ENCODE measurements at regions not wholly inside any gene's neighbourhood (a gene's known extent, or its start where the extent isn't known, plus 50 kb on each side); places are given as distances from the start of the nearest gene placed in this dataset.

DNA sequence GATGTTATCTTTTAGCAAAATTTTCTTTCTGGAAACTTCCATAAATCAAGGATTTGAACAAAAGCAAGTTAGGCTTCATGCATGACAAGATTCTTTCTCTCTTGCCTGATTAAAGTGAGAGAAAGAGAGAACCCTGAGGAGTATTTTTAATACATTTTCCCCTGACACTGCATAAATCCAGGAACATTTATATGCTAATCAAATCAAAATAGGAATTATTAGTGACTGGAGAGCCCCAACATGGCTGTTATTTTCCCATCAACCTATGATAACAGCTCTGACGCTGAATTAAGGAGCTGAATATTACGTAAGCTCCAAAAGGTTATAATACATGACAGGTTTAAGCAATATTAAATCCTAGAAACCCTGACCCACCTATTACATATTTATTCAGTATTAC is 930.2 kb upstream of the PIK3C3 start:
- Histone ChIP-seq H3K4me1 (ENCODE audit: control insufficient read depth, extremely low read depth, insufficient read depth, low read length) (no peaks in the 10 kb centered on the region), H3K9me1 (replicated peaks; ENCODE audit: control insufficient read depth, extremely low read depth, insufficient read depth, low read length) (no peaks in the 10 kb centered on the region), H3K9me3 (replicated peaks; ENCODE audit: control insufficient read depth, insufficient read depth, low read length) (no peaks in the 10 kb centered on the region), H3K4me2 (ENCODE audit: insufficient read depth, low read length) (no peak overlapping the region), H2AFZ (ENCODE audit: low read depth, low read length) (no peak overlapping the region), H3K9ac (replicated peaks; ENCODE audit: extremely low read depth, insufficient read depth, low read length) (no peak overlapping the region), H3K36me3 (ENCODE audit: control insufficient read depth in 2 of 2, extremely low read depth in 1 of 2, insufficient read depth in 2 of 2, low read length in 2 of 2) (no peaks in the 10 kb centered on the region), H3K79me2 (ENCODE audit: control insufficient read depth, insufficient read depth, low read length) (no peaks in the 10 kb centered on the region), H3K27me3 (ENCODE audit: control insufficient read depth in 2 of 2, insufficient read depth in 2 of 2, low read length in 2 of 2) (no peaks in the 10 kb centered on the region), H4K20me1 (replicated peaks; ENCODE audit: control insufficient read depth, extremely low read depth, insufficient read depth, low read length) (no peaks in the 10 kb centered on the region), H3K27ac (ENCODE audit: insufficient read depth, low read depth, low read length) (no peak overlapping the region), H3K4me3 (replicated peaks in 1 of 3; ENCODE audit: insufficient read depth in 1 of 3, low read depth in 1 of 3, low read length in 3 of 3) (no peak overlapping the region)
- ChIA-PET CTCF (interaction anchor here (1.1 kb wide), 1 partner anchor 90 kb away, joined by 3 read pairs; no protein-coding TSS in a partner anchor), POLR2A (no interaction called here)
- intact Hi-C loops (cut with micrococcal nuclease): no loop called here
- no peak for DNase-seq (ENCODE audit: low read depth, low spot score)
- no peak for FAIRE-seq
- TF ChIP-seq CTCF (IDR thresholded peaks at IDR 0.05; ENCODE audit: extremely low read depth in 1 of 2, insufficient read depth in 1 of 2, low read depth in 1 of 2, low read length in 2 of 2): no peak
- TF ChIP-seq MYC (IDR thresholded peaks at IDR 0.05; ENCODE audit: low read depth, low read length): no peak
- no peak for TF ChIP-seq POLR2A (IDR thresholded peaks at IDR 0.05; ENCODE audit: low read depth, low read length)
- no peak for TF ChIP-seq EZH2 (IDR thresholded peaks at IDR 0.05; ENCODE audit: borderline replicate concordance, low read depth, low read length, severe bottlenecking)
- no peak for TF ChIP-seq JUN (IDR thresholded peaks at IDR 0.05; ENCODE audit: borderline replicate concordance, insufficient read depth, insufficient read length, low read depth)
- TF ChIP-seq POLR2AphosphoS5 (IDR thresholded peaks at IDR 0.05; ENCODE audit: insufficient read depth, low read depth, low read length): no peak
- no peak for TF ChIP-seq GATA2 (IDR thresholded peaks at IDR 0.05; ENCODE audit: insufficient read depth, insufficient read length, low read depth, low read length)
- no peak for TF ChIP-seq FOS (IDR thresholded peaks at IDR 0.05; ENCODE audit: borderline replicate concordance, insufficient read depth, low read length)
- TF ChIP-seq, protein P1, sequence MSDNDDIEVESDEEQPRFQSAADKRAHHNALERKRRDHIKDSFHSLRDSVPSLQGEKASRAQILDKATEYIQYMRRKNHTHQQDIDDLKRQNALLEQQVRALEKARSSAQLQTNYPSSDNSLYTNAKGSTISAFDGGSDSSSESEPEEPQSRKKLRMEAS (IDR thresholded peaks at IDR 0.05; ENCODE audit: insufficient read depth, insufficient read length): no peak
- BruUV-seq (replicated peaks): no TSS peak
- dilution Hi-C loops (cut with MboI; ENCODE audit: extremely low pct_ligation_motif_present, low sequenced_read_pairs): no loop called here

Measured in endothelial cell of umbilical vein (primary cell).